Endothelial cell of umbilical vein (primary cell): ENCODE measurements at regions not wholly inside any gene's neighbourhood (a gene's known extent, or its start where the extent isn't known, plus 50 kb on each side); places are given as distances from the start of the nearest gene placed in this dataset.

Experiments used
- BruUV-seq: library from RNA; stranded (reverse); fragments of 400-500 nt; replicated peaks from 2 replicates; lab custom pipeline; 2021; lab: Mats Ljungman, UMichigan
- CTCF ChIA-PET: fragments of 300-600, 350-600 bp; sonication (Branson Sonifier 250); formaldehyde crosslinking; loops from one replicate; lab custom pipeline; 2021; ENCODE audit warnings: antibody characterized with exemption, inconsistent platforms; lab: Charles Lee
- POLR2A ChIA-PET: fragments of 300-600, 350-600 bp; sonication (Branson Sonifier 250); formaldehyde crosslinking; loops from one replicate; lab custom pipeline; 2021; ENCODE audit warnings: antibody characterized with exemption, inconsistent platforms; lab: Charles Lee
- DNase-seq: peaks from one replicate; pipeline ENCODE4 v3.0.0-alpha.2; 2011; ENCODE audit warnings: low read depth, low spot score
- FAIRE-seq: peaks from 2 replicates; lab custom pipeline; 2011; peaks lifted over from hg19 to GRCh38; lab: Jason Lieb, UNC
- H2AFZ ChIP-seq: 2 replicates; pipeline ENCODE4 v1.6.0; 2012; ENCODE audit warnings: low read depth, low read length, control low read depth, inconsistent platforms
- H3K27ac ChIP-seq: 2 replicates; pipeline ENCODE4 v1.5.1; 2011; ENCODE audit warnings: low read depth, mild to moderate bottlenecking, control low read depth, low read length, moderate library complexity; ENCODE audit not compliant: insufficient read depth
- H3K27me3 ChIP-seq, 2 experiments: 2 replicates each; pipeline versions ENCODE4 v1.6.0 to v1.6.1; 2011; ENCODE audit warnings: low read length in 2 of 2, mixed read lengths in 1 of 2; ENCODE audit not compliant: control insufficient read depth in 2 of 2, insufficient read depth in 2 of 2
- H3K36me3 ChIP-seq, 2 experiments: 2 replicates in 1 of 2; 3 replicates in 1 of 2; pipeline ENCODE4 v1.5.1; 2011; ENCODE audit warnings: low read length in 2 of 2, mild to moderate bottlenecking in 1 of 2, moderate library complexity in 1 of 2; ENCODE audit not compliant: control insufficient read depth in 2 of 2, insufficient read depth in 2 of 2; ENCODE audit errors: extremely low read depth in 1 of 2
- H3K4me1 ChIP-seq: 3 replicates; pipeline ENCODE4 v1.5.1; 2011; ENCODE audit warnings: mild to moderate bottlenecking, low read length; ENCODE audit not compliant: control insufficient read depth, insufficient read depth; ENCODE audit errors: extremely low read depth
- H3K4me2 ChIP-seq: 2 replicates; pipeline ENCODE4 v1.6.1; 2011; ENCODE audit warnings: low read length, control low read depth, mixed read lengths; ENCODE audit not compliant: insufficient read depth
- H3K4me3 ChIP-seq, 3 experiments: fragments of 200-600 bp in 1 of 3; sonication (generic), shearing (Covaris generic) in 1 of 3; replicated peaks in 1 of 3; 2 replicates each; pipeline ENCODE4 v1.5.1; 2011 to 2016; ENCODE audit warnings: control low read depth in 3 of 3, low read length in 3 of 3, mild to moderate bottlenecking in 2 of 3, inconsistent platforms in 1 of 3, low read depth in 1 of 3, moderate library complexity in 1 of 3; ENCODE audit not compliant: insufficient read depth in 1 of 3
- H3K79me2 ChIP-seq: 2 replicates; pipeline ENCODE4 v1.6.0; 2012; ENCODE audit warnings: low read length, inconsistent platforms; ENCODE audit not compliant: control insufficient read depth, insufficient read depth
- H3K9ac ChIP-seq: replicated peaks from 2 replicates; pipeline ENCODE3; 2011; ENCODE audit warnings: low read length, control low read depth; ENCODE audit not compliant: insufficient read depth; ENCODE audit errors: extremely low read depth
- H3K9me1 ChIP-seq: replicated peaks from 3 replicates; pipeline ENCODE4 v1.6.0; 2011; ENCODE audit warnings: mild to moderate bottlenecking, low read length; ENCODE audit not compliant: control insufficient read depth, insufficient read depth; ENCODE audit errors: extremely low read depth
- H3K9me3 ChIP-seq: replicated peaks from 2 replicates; pipeline ENCODE4 v1.5.1; 2012; ENCODE audit warnings: low read length, inconsistent platforms; ENCODE audit not compliant: control insufficient read depth, insufficient read depth
- H4K20me1 ChIP-seq: replicated peaks from 2 replicates; pipeline ENCODE3; 2011; ENCODE audit warnings: mild to moderate bottlenecking, low read length; ENCODE audit not compliant: control insufficient read depth, insufficient read depth; ENCODE audit errors: extremely low read depth
- EZH2 ChIP-seq: IDR thresholded peaks from 2 replicates; pipeline ENCODE4 v1.6.1; 2012; ENCODE audit warnings: borderline replicate concordance, low read depth, mild to moderate bottlenecking, moderate library complexity, low read length, inconsistent platforms; ENCODE audit not compliant: severe bottlenecking
- FOS ChIP-seq: IDR thresholded peaks from 2 replicates; pipeline ENCODE4 v1.6.1; 2011; ENCODE audit warnings: mild to moderate bottlenecking, low read length, moderate library complexity, borderline replicate concordance; ENCODE audit not compliant: insufficient read depth
- GATA2 ChIP-seq: IDR thresholded peaks from 2 replicates; pipeline ENCODE4 v1.7.0; 2011; ENCODE audit warnings: low read depth, mild to moderate bottlenecking, moderate library complexity, mixed read lengths, low read length; ENCODE audit not compliant: insufficient read length, insufficient read depth
- JUN ChIP-seq: IDR thresholded peaks from 2 replicates; pipeline ENCODE4 v1.6.1; 2011; ENCODE audit warnings: borderline replicate concordance, low read depth; ENCODE audit not compliant: insufficient read length, insufficient read depth
- MYC ChIP-seq: IDR thresholded peaks from one replicate; pipeline ENCODE4 v1.6.1; 2011; ENCODE audit warnings: mild to moderate bottlenecking, low read depth, low read length
- POLR2A ChIP-seq: IDR thresholded peaks from 2 replicates; pipeline ENCODE4 v1.6.1; 2012; ENCODE audit warnings: low read depth, mild to moderate bottlenecking, control low read depth, low read length
- POLR2AphosphoS5 ChIP-seq: IDR thresholded peaks from 2 replicates; pipeline ENCODE4 v1.6.1; 2012; ENCODE audit warnings: low read depth, mild to moderate bottlenecking, control low read depth, low read length, moderate library complexity; ENCODE audit not compliant: insufficient read depth
- dilution Hi-C: fragments of 300-500 bp; cut with MboI; formaldehyde crosslinking; loops from one replicate; pipeline ENCODE4 v1.15.0; 2019; ENCODE audit warnings: low sequenced_read_pairs; ENCODE audit not compliant: extremely low pct_ligation_motif_present
- intact Hi-C: fragments of 100-400 bp; cut with micrococcal nuclease; formaldehyde crosslinking; loops from one replicate; pipeline ENCODE4 v1.10.0; 2022
- TF ChIP-seq, protein P1 (sequence below): IDR thresholded peaks from 2 replicates; pipeline ENCODE4 v1.6.1; 2011; ENCODE audit not compliant: insufficient read depth, insufficient read length
- TF ChIP-seq, protein P2 (sequence below), 2 donors: IDR thresholded peaks; 1 replicate in 1 of 2; 2 replicates in 1 of 2; pipeline ENCODE4 v1.5.1; 2011; ENCODE audit warnings: low read length in 2 of 2, mild to moderate bottlenecking in 2 of 2, moderate library complexity in 2 of 2, control low read depth in 1 of 2, inconsistent platforms in 1 of 2, low read depth in 1 of 2; ENCODE audit not compliant: insufficient read depth in 1 of 2; ENCODE audit errors: extremely low read depth in 1 of 2

DNA sequence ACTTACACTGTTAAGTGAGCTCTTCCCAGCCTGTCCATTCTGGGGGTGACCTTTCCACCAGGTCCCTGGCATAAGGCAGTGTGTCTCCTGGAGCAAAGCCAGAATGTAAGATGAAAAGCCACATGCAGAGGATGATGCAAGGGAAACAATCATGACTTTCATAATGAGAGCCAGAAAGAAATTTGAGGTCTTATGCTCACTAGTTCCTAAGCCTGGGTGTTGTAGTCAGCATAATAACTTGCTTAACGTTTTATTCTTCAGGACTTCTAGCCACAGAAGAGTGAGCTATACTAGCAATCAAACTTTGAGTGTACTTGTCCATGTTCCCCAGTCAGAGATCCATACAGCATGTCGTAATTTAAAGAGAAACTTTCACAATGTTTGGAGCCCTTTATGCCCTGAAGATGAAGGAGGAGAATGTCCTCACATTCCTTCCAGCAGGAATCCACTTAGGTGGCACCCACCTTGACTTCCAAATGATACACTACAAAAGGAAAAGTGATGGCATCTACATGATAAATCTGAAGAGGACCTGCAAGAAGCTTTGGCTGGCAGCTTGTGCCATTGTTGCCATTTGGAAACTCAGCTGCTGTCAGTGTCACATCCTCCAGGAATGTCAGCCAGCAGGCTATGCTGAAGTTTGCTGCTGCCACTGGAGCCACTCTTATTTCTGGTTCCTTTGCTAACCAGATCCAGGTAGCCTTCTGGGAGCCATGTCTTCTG is 60.5 kb upstream of the FOXD3 start:
- Histone ChIP-seq H3K4me3 (no peak overlapping the region), H3K9me1 (no peaks in the 10 kb centered on the region), H3K9me3 (no peaks in the 10 kb centered on the region), H2AFZ (no peak overlapping the region), H3K9ac (no peak overlapping the region), H3K27me3 (no peaks in the 10 kb centered on the region), H3K4me2 (no peak overlapping the region), H3K4me1 (no peaks in the 10 kb centered on the region), H3K27ac (no peak overlapping the region), H3K36me3 (no peaks in the 10 kb centered on the region), H4K20me1 (no peaks in the 10 kb centered on the region), H3K79me2 (no peaks in the 10 kb centered on the region)
- dilution Hi-C loops (no loop called here), intact Hi-C loops (no loop called here)
- ChIA-PET CTCF (no interaction called here), POLR2A (no interaction called here)
- DNase-seq (no peak), FAIRE-seq (no peak)
- BruUV-seq, result no TSS peak
- no peak for TF ChIP-seq EZH2
- no peak for TF ChIP-seq GATA2
- no peak for TF ChIP-seq JUN
- TF ChIP-seq, protein P1, sequence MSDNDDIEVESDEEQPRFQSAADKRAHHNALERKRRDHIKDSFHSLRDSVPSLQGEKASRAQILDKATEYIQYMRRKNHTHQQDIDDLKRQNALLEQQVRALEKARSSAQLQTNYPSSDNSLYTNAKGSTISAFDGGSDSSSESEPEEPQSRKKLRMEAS, result no peak
- TF ChIP-seq FOS, result no peak
- no peak for TF ChIP-seq MYC
- no peak for TF ChIP-seq POLR2AphosphoS5
- no peak for TF ChIP-seq POLR2A

DNA sequence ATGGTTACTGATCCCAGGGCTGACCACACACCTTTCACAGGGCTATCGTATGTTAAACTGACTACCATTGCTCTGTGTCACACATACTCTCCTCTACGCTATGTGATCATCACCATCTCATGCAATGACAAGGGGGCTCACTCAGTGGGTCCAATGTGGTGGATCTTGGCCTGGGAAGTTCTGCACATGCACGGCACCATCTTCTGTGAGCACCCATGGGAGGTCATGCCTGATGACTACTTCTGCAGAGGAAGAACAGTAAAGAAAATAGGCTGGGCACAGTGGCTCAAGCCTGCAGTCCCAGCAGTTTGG is 60.0 kb upstream of the FOXD3 start:
- no peaks in the 10 kb centered on the region for H3K9me1 ChIP-seq
- dilution Hi-C loops, result no loop called here
- no peaks in the 10 kb centered on the region for H3K27me3 ChIP-seq
- no TSS peak for BruUV-seq
- no peaks in the 10 kb centered on the region for H4K20me1 ChIP-seq
- H3K4me2 ChIP-seq, result no peak overlapping the region
- FAIRE-seq (no peak), DNase-seq (no peak)
- no peak overlapping the region for H3K4me3 ChIP-seq
- TF ChIP-seq POLR2A, result no peak
- no peak for TF ChIP-seq GATA2
- TF ChIP-seq, protein P1, result no peak
- TF ChIP-seq MYC, result no peak
- TF ChIP-seq, protein P2, sequence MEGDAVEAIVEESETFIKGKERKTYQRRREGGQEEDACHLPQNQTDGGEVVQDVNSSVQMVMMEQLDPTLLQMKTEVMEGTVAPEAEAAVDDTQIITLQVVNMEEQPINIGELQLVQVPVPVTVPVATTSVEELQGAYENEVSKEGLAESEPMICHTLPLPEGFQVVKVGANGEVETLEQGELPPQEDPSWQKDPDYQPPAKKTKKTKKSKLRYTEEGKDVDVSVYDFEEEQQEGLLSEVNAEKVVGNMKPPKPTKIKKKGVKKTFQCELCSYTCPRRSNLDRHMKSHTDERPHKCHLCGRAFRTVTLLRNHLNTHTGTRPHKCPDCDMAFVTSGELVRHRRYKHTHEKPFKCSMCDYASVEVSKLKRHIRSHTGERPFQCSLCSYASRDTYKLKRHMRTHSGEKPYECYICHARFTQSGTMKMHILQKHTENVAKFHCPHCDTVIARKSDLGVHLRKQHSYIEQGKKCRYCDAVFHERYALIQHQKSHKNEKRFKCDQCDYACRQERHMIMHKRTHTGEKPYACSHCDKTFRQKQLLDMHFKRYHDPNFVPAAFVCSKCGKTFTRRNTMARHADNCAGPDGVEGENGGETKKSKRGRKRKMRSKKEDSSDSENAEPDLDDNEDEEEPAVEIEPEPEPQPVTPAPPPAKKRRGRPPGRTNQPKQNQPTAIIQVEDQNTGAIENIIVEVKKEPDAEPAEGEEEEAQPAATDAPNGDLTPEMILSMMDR (IDR thresholded peaks at IDR 0.05; ENCODE audit: extremely low read depth in 1 of 2, insufficient read depth in 1 of 2, low read depth in 1 of 2, low read length in 2 of 2), result no peak
- TF ChIP-seq EZH2, result no peak
- TF ChIP-seq JUN, result no peak
- no peak for TF ChIP-seq POLR2AphosphoS5
- no peak for TF ChIP-seq FOS
- H3K9ac ChIP-seq, result no peak overlapping the region
- CTCF ChIA-PET, result no interaction called here
- no peaks in the 10 kb centered on the region for H3K9me3 ChIP-seq
- no peaks in the 10 kb centered on the region for H3K36me3 ChIP-seq
- intact Hi-C loops, result no loop called here
- no peaks in the 10 kb centered on the region for H3K4me1 ChIP-seq
- POLR2A ChIA-PET, result no interaction called here
- H2AFZ ChIP-seq, result no peak overlapping the region
- H3K79me2 ChIP-seq, result no peaks in the 10 kb centered on the region
- H3K27ac ChIP-seq, result no peak overlapping the region
